GM19468 (cell line): ENCODE measurements at regions not wholly inside any gene's neighbourhood (a gene's known extent, or its start where the extent isn't known, plus 50 kb on each side); places are given as distances from the start of the nearest gene placed in this dataset.
"Not testable (repeated sequence)": the region's sequence is repeated elsewhere in the genome, so short reads cannot be mapped to it uniquely, and the experiment has no call there.

Source experiments
- ATAC-seq: cut with Tn5 transposase; IDR thresholded peaks from one replicate; pipeline ENCODE4 v1.9.1; 2021; ENCODE audit warnings: mild to moderate bottlenecking, moderate library complexity, moderate number of reproducible peaks; ENCODE audit not compliant: unreplicated experiment; ENCODE audit errors: extremely low read depth

- no peak for ATAC-seq
Observed at GRCh38 chr2:150802635-150803034, 315.2 kb upstream of the RND3 start.

GRCh38 chr2:150796236-150796635 lies 308.8 kb upstream of the RND3 start:
- not testable (repeated sequence) for ATAC-seq

- ATAC-seq, result no peak
Observed at GRCh38 chr2:150792780-150793300, 305.4 kb upstream of the RND3 start.

DNA sequence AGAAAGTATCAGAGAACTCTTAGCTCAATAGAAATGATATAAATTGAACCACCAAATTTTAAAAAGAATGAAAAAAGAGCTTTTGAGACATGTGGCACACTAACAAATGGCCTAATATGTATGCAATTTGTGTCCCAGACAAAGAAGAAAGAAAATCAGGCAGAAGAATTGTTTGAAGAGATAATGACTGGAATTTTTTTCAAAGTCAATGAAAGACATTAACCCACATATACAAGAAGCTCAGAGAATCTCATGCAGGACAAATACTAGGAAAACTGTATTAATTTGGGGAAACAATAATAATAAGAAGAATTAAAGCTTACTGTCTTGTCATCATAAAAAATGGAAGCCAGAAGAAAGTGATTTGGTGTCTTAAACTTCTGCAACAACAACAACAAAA lies 304.1 kb upstream of the RND3 start:
- ATAC-seq, result no peak

DNA sequence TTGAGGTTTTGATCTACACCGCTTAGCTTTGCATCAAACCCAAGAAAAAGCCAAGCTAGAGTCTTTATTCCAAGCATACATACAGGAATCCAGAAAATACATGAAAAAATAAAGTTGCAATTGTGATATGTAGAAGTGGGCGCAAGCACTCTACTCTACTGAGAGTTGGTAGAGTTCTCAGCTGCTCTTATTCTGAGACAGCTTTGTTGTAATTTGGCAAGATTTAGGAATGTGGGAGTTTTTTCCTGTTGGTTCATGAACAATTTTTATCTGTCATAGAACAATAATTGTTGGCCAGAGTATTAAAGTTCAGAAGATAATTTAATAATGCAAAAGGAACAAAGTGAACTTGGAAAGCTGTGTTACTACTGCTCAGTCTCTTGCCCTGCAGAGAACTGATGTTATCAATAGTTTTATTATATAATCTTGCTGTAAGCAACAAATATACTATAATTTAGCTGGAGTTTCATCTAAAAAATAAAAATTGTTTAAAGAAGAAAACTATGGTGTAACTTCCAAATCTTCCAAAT lies 302.0 kb upstream of the RND3 start:
- ATAC-seq, result no peak

DNA sequence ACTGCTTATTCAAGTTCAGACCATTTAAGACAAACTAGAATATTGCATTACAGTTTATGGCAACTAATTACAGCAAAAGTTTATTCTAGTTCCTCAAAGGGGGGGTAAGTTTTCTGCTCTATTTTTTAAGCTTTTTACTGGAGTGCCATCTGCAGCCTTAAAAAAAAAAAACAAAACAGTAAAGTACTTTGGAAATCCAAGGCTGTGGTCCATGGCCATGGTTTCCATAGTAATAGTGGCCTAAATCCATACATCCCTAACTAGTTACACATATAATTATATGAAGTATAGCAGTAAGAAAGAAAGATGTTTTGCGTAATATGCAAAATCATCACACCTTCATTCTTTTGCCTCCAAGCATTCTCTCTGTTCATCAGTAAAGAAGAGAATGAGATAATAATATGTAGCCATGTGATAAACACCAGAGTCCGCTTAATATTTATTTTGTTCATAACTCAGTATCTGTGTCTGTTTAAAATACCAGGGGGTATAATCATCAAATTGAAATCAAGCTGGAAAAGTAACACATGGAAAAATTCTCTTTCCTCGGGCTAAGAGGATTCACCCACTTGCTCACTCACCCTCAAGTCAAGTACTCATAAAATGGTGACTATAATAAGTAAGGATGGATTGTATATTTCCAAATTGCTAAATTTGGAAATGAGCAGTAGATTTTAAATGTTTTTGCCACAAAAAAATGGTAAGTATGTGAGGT lies 301.1 kb upstream of the RND3 start:
- ATAC-seq, result no peak

- no peak for ATAC-seq
Observed at GRCh38 chr2:150787353-150788093, 300.1 kb upstream of the RND3 start.

GRCh38 chr2:150784389-150784788 lies 296.9 kb upstream of the RND3 start:
- no peak for ATAC-seq

GRCh38 chr2:150783896-150784295 lies 296.4 kb upstream of the RND3 start:
- no peak for ATAC-seq

DNA sequence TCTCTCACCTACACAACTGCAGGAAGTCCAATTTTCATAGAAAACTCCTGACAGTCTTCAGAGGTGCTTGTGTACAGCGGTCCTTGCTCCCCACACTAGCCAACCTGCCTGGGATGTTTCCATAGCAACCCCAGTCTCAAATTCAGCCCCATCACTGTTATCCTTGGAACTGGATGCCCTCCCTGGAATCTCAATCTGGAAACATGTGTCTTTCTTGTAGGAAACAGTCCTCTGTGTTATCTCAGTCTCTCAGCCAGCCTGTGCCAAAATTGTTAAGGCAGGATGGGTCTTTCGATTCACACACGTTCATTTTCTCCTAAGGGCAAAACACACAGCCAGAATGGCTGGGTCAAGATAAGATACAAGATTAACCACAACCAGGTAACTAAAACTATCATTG lies 295.5 kb upstream of the RND3 start:
- ATAC-seq, result no peak

GRCh38 chr2:150782613-150783012 lies 295.1 kb upstream of the RND3 start:
- ATAC-seq, result no peak

DNA sequence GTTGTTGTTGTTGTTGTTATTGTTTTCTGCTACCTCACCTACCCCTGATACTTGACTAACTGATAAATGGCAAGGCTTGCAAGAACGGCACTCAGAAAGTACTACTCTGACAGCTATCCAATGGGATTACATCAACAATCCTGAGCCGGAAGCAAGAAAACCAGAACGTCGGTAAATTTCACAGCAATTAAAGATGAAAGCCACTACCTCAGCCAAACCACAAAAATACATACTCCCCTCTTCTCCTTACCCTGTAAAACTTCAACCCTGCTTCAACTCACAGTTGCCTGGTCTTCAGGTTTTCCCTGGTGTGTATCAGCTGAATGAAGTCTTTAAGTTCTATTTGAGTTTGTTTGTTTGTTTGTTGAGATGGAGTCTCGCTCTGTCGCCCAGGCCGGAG lies 293.7 kb upstream of the RND3 start:
- no peak for ATAC-seq

DNA sequence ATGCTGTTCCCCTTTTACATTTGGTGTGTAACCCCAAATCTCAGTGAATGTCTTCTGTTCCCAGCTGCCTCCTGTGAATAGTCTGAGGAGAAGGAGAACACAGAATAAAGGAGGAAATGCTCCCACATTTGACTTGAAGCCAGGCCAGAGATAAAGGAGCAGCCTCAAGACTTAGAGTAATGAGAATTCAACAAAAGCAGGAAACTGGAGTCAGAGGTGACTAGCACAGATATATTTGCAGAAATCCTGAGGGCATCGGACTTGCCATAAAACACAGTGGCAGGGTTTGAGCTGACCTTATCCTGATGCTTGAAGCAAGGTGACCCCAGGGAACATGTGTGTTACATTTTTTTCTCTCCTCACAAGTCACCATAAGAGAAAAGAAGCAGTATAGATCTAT lies 291.4 kb upstream of the RND3 start:
- no peak for ATAC-seq

- ATAC-seq, result no peak
Observed at GRCh38 chr2:150769421-150769820, 282.0 kb upstream of the RND3 start.

DNA sequence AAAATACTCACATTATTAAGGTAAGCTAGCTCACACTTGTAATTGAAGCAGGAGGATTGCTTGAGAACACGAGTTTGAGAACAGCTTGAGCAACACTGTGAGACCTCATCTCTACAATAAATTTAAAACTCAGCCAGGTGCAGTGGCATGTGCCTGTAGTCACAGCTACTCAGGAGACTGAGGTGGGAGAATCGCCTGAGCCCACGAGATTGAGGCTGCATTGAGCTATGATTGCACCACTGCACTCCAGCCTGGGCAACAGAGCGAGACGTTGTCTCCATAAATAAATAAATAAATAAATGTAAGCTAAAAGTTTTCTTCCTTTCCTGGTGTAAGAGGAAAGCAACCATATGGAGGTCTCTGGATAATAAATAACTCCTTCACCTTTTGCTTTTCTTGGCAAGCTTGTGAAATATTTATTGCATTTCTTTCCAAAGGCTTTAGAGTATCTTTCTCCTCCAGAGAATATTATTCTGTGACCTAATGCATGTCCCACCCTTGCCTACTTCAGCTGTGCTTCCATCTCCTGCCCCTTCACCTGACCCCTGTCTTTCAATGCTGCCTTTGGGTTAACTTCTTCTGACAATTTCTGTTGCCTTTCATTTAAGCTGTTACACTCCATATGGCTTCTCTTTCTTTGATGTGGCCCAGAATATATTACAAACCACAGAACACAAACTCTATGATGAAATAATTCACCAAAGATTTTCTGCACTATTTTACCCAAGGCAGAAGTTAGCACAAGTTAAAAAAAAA lies 280.7 kb upstream of the RND3 start:
- ATAC-seq, result no peak

DNA sequence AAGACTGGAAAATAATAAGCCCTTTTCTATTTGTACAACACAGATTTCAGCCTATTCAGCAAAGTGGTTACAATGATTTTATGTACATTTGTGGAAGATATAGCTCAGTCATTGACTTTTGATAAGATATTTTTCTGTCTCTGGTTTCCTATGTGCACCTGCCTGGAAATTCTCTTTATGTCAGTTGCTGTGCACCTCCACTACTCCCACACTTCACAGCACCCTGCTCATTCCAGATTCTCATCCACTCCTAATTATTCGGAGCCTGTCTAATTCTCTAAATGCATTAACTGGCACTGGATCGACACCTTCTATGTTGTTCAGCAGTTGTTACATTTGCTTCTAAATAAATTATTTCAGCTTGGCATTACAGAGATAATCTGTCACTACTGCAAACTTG lies 275.1 kb upstream of the RND3 start:
- no peak for ATAC-seq

DNA sequence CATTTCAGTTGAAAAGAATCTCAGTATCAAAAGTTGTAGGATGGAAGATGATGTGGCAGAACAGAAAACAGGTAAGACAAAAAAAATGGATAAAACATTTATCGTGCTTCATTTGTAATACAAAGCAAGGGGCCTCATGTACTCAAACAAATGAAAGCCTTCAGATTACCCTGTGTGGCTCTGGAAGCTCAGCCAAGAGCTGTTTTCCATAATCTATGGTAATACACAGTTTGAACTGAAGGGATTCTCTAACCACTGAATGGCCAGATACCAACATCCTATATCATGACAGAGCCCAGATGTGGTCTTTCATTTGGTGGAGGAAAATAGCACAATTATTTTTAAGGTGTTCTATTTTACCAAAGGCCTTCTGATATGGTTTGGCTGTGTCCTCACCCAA lies 272.1 kb upstream of the RND3 start:
- ATAC-seq, result no peak

DNA sequence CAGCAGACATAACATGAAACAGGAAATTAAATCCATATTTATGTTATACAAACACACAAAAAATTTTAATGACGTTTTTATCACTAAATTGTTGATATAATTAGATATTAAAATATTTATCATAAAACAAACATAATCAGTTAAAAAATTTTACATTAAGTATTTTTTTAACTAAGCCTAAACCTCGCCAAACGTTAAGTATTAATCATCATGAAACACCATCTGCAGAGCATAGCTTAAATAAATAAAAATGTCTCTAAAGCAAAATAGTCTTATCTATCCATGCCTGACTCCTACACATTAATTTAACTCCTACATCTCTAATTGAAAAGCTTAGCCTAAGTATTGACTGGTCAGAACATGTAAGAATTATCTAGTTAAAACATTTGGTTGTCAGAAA lies 271.6 kb upstream of the RND3 start:
- no peak for ATAC-seq

- no peak for ATAC-seq
Observed at GRCh38 chr2:150752229-150752628, 264.8 kb upstream of the RND3 start.

DNA sequence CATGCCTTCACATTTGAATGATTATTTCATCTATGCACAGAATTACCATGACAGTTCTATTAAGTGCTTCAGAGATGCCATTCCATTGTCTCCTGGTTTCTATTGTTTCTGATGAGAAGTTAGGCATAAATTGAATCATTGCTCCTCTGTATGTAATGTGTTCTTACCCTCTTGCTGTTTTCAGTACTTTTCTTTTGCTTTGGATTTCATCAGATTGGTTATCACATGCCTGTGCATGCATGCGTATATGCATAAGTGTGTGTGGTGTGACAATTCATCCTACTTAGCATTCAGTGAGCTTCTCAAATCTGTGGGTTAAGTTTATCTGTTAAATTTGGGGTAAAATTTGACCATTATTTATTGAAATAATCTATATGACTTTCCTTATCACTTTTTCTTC lies 263.3 kb upstream of the RND3 start:
- no peak for ATAC-seq

DNA sequence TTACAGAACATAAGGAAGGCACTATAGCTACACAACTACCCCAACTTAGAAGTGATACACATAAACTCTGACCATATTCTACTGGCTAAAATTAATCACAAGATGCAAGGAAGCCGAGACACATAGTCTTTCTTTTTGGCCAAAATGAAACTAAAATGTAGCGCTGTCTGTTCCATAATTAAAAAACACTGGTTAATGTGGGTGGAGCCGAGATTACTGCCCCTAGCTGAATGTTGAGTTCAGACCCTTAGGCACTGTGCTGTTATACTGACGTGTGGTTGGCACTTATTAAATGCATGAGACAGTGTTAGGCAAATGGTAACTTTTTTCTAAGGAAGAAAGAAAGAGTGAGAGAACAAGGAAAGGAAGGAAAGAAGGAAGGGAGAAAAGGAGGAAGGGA lies 254.6 kb upstream of the RND3 start:
- no peak for ATAC-seq
